IPS DF 19.7 (cell line): ENCODE measurements at regions not wholly inside any gene's neighbourhood (a gene's known extent, or its start where the extent isn't known, plus 50 kb on each side); places are given as distances from the start of the nearest gene placed in this dataset.
"Not testable (repeated sequence)": the region's sequence is repeated elsewhere in the genome, so short reads cannot be mapped to it uniquely, and the experiment has no call there.

Experiments used
- DNase-seq: peaks from one replicate; pipeline ENCODE4 v3.0.0-alpha.2; 2013; ENCODE audit warnings: low read depth, low spot score

DNA sequence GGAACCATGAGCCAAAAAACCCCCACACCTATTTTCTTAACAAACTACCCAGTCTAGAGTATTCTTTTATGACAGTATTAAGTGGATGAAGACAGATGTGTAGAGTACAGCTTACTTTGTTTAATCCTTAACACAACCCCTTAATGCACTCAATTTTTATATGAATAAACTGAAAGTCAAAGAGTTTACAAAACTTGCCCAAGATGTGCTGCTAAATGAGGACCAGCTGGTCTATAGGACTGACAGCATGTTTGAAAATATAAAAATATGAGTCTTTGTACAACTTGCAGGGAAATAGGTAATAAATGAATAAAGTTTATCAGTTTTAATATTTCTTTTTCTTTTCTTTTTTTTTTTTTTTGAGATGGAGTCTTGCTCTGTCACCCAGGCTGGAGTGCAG is 102.3 kb downstream of the ZFY start:
- no peak for DNase-seq

DNA sequence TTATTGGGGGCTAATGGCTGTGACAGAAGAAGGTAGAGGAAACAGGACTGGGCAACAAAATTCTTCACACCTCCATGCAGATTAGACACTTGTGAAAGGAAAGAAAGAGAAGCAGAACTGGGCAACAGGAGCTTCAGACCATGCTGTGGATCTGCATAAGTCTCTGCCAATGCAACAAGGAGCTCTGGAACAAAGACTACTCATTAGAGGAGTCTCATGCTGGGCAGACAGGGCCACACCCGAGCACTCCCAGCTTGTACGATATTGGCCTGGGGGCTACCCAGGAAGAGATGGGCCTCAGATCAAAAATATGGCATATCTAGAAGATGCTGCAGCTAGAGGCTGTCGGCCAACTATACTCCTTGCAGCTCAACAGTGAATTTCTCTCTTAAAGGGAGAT is 105.2 kb downstream of the ZFY start:
- DNase-seq = no peak

DNA sequence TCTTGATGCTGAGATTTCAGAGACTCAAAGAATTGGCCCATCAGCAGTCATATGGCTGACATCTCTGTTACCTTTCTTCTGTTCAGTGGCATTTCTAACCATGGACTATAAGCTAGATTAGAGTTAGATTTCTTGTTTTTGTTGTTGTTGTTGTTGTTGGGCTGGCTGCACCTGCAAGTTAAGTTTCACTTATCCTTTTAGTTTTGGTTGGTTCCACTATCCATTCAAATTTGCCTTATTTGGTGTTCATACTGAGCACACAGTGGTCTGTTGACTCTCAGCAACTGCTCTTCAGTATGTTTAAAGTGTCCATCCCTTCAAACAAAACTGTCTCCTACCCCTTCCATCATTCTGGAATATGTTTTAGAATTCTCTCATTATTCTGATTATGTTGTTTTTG is 106.8 kb downstream of the ZFY start:
- no peak for DNase-seq

DNA sequence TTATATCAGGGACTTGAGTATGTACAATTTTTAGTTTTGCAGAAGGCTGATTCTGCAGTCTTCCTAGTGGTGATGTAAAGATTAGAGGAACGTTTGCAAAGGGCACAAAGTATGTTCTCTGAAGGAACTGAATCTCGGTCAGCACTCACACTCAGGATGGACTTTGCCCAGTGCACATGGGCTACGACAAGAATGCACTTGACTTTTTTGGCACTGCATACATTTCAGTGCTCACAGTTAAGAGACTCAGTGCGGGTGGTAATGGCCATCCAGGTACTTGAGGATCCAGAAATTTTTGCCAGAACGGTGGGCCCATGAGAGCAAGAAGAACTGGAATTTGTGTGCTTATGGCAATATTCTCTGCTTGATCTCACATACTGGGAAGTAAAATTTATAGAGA is 107.7 kb downstream of the ZFY start:
- no peak for DNase-seq

DNA sequence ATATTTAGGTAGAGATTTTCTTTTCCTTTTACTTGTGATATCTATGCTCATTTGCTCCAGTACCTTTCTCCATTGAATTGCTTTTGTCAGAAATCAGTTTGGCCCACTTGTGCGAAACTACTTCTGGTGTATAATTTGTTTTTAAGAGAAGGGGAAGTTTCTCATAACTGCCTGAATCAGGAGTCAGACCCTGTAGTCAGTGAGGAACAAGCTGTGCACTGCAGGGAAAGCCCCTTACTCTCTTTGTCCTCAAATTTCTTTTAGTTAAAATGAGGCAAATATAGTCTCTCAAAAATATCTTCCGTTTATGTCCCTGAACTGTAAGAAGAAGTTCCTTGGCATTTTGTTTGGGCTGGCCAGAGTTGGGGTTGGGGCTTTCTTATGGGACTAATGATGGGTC is 109.9 kb downstream of the ZFY start:
- DNase-seq = no peak

DNA sequence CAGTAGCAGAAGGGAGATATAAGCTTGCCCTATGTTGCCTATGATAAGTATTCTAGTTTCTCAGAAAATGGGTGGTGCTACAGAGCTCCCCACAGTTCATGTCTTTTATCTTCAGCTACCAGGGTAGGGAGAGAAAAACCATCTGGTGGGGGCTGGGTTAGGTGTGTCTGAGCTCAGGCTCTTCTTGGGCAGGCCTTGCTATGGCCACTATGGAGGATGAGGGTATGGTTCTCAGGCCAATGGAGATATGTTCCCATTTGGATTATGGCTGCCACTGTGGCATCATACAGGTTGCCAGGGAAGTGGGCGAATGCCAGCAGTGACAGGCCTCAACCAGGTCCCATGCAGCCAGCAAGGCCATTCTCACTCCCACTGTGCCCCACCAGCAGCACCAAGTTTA is 120.3 kb downstream of the ZFY start:
- not testable (repeated sequence) for DNase-seq

DNA sequence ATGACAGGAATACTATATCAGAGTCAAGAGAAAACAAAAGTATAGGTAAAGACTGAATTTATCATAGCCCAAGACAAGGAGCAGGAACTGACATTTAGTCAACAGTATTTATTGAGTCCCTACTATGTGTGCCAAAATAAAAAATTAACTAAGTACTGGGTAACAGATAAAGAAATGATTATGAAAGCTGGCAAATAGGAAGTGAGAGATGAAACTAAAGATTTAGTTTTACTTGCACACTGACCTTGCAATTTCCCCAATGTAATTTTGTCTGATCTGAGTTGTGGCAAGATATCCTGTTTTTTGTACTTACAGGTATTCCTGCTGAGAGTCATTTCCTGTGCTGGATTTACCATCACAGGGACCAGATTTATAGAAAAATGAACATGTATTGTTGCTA is 123.2 kb downstream of the ZFY start:
- DNase-seq = not testable (repeated sequence)

DNA sequence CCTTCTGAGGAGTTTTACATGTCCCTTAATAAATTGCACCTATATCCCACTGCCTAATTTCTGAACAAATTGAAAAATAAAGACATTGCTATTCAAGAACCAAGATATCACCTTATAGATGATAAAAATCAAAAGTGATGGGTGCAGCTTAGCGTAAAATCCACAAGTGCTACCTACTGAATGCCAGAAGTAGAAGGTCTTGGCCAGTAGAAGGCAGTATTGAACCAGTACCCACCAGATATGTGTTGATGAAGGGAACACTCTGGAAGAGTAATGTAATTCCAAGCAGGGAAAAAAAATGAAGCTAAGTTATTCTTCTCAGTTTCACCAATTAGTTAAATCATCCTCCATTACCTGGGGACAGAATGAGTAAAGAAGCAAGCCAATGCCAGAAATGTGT is 125.5 kb downstream of the ZFY start:
- DNase-seq = not testable (repeated sequence)

DNA sequence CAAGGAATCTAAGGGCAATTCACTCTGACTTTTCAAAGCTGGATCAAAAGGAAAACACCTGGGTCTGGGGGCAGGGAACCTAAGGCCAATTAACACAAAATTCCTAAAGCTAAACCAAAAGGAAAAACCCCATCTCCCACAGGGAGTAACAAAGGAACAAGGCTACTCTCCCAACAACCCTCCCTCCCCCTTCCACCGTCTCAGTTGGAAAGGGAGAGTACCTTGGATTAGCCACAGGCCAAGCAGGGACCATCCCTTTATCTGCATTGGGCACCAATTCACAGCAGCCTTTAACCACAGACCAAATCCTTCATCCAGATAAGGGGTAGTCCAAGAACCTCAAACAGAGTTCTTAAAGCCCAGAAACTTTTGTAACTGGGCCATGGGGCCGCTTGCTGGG is 153.0 kb downstream of the ZFY start:
- peak; percentile 54 for DNase-seq

DNA sequence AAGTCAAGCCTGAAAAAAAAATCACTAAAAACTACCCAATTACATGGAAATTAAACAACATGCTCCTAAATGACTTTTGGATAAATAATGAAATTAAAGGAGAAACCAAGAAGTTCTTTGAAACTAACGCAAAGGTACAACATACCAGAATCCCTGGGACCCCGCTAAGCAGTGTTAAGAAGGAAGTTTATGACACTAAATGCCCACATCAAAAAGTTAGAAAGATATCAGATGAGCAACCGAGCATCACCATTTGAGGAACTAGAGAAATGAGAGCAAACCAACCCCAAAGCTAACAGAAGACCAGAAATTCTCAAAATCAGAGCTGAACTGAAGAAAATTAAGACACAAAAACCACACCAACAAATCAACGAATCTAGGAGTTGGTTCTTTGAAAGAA is 173.5 kb downstream of the ZFY start:
- DNase-seq = not testable (repeated sequence)

DNA sequence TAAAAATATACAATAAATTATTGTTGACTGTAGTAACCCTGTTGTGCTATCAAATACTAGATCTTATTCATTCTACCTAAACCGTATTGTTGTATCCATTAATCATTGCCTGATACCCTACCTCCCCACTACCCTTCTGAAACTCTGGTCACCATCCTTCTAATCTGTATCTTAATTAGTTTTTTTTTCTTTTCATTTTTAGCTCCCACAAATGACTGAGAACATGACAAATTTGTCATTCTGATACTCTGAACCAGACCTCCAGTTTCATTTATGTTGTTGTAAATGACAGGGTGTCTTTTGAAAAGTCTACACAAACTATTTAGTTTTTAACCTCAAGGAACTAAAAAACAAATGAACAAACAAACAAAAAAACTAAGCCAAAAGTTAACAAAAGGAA is 185.1 kb downstream of the ZFY start:
- DNase-seq = not testable (repeated sequence)

DNA sequence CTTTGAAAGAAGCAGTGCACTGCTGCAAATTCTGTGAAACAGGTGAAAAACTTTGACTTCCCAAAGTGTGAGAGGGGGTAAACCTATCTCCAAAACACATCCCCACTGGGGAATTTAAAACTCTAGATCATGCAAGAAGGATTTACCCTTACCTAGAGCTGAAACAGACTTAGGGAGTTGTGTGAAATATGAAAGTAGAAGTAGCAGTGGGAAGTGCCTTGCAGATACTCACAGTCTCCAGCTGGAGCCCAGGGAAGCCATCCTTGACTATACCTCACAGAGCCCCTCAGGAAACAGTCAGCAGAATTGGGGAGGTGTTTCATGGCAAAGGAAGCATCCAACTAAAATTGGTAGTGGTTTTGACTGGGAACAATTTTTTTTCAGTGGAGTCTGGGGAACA is 185.5 kb downstream of the ZFY start:
- not testable (repeated sequence) for DNase-seq

DNA sequence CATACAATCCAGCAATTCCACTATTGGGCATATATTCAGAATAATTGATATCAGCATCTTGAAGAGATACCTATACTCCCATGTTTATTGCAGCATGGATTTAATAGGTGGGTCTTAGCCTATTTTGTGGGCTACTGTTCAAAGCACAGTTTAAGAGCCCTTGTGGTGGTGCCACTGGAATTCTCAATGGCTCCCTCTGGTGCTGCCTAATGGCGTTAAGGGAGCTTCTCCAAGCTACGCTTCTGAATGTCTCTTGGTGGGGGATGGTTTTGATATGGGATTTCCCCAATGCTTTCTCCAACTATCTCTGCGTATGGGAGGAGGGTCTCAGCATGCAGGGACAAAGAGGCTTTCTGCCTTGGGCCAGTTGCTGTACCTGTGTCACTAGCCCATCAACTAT is 188.3 kb downstream of the ZFY start:
- not testable (repeated sequence) for DNase-seq

DNA sequence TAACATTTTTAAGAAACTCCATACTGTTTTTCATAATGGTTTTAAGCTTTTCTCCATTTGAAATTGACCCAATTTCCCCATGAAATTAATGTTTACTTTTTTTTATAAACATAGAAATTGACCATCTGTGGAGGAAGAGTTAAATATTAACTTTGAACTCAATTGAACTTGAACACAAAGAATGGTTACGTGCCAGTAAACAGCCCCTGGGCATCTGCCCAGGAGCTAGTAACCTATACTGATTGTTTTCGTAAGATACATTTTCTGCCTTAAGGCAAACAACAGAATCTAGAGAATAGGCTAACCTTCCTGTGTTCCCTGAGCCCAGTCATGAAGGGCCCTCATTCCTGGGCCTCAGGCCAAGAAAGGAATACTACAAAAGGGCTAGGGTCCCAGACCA is 235.9 kb downstream of the ZFY start:
- DNase-seq = not testable (repeated sequence)

DNA sequence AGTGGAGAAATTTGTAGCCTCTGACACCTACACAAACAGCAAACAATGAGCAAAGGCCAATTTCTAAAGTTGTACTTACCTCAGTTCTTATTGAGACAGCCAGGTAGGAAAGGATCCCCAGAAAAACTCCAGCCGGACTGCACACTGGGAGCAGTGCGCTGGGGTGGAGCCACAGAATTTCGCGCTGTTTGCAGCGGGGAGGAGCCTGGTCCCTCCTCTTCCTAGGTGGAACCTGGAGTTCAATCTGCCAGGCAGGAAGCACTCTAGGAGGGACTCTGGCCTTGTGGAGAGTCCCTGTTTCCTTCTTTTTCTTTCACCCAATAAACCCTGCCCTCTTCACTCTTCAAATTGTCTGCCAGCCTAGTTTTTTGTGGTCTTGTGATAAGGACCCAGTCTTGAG is 259.9 kb downstream of the ZFY start:
- DNase-seq = not testable (repeated sequence)

DNA sequence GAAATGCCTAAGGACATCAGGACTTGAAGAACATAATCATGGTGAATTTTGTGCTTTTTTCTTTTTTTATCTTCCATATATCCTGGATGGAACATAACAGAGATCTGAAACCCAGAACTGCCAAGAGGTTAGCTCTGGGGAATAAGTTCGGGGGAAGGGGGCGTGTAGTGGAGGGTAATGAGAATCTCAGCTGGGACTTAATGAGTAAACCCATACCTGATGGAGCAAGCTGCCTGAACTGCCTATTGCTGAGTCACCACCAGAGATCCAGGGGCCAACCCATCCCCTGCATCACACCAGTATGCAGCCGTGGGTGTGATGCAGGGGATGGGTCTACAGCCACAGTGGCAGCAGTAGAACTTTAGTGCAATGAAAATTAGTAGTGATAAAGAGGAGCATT is 267.1 kb downstream of the ZFY start:
- DNase-seq = not testable (repeated sequence)

DNA sequence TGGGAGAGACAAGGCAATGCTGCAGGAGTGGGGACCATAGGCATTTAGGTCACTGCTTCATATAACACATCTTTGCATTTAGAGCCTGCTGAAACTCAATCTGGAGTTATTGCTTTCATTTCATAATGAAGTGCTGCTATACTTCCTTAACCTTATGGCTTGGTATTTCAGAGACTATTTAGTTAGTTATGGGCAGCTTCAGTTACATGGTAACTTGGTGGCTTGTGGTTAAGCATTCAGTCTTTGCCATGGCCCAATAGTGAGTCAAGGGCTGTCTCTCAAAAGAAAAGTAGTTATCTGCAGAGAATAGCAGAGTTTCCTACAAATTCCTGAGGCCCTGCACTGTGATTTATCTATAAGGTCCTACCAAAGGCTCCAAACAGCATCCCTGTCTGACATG is 271.6 kb downstream of the ZFY start:
- not testable (repeated sequence) for DNase-seq

DNA sequence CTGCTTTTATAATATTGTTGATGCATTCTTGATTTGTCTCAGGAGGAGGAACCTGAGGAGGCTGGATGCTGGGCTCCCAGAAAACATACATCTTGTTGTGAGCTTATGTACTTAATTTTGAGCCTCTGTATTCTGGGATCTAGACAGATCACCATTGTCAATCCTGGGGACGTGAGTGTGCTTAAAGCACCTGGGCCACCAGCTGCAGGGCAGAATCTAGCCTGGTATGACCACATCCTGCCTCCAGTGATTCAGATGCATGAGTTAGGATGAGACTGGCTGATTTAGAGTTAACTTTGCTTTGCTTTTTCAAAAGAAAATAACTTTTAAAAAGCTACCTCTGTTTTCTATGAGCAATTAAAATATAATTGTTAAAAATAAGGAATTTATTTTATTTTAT is 278.0 kb downstream of the ZFY start:
- DNase-seq = not testable (repeated sequence)

DNA sequence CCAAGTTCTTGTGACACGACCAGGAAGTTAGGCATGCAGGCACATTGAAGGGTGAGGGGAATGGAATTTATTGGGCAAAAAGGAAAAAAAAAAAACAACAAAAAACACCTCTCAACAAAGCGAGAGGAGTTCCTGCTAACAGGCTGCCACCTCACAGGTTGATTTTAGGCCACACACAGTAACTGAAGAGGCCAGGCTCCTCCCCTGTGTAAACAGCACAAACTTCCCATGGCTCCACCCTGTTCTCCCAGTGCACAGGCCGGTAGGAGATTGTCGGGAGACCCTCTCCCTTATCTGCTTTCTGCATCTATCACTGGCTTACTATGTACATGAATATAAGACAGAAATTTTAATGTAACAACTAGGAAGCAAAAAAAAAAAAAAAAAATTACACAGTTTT is 283.0 kb downstream of the ZFY start:
- DNase-seq = not testable (repeated sequence)

DNA sequence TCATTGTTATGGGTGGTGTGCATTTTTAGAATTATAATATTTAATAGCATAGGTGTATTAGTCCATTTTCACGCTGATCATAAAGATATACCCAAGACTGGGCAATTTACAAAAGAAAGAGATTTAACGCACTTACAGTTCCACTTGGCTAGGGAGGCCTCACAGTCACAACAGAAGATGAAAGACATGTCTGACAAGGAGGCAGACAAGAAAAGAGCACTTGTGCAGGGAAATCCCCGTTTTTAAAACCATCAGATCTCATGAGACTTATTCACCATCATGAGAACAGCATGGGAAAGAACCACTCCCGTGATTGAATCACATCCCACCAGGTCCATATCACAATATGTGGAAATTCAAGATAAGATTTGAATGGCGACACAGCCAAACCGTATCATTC is 283.4 kb downstream of the ZFY start:
- not testable (repeated sequence) for DNase-seq

DNA sequence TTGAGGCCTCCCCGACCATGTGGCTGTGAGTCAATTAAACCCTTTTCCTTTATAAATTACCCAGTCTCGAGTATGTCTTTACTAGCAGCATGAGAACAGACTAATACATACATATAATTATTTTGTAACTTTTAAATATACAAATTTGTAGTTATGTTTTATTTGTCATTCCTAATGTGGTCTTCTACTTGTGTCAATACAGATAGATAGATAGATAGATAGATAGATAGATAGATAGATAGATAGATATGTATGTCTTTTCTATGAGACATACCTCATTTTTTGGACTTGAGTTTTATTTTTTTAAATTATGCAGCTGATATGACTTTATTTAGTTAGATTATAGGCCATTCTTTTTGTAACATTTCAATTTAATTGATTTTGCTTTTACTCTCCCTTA is 316.0 kb upstream of the TGIF2LY start:
- not testable (repeated sequence) for DNase-seq

DNA sequence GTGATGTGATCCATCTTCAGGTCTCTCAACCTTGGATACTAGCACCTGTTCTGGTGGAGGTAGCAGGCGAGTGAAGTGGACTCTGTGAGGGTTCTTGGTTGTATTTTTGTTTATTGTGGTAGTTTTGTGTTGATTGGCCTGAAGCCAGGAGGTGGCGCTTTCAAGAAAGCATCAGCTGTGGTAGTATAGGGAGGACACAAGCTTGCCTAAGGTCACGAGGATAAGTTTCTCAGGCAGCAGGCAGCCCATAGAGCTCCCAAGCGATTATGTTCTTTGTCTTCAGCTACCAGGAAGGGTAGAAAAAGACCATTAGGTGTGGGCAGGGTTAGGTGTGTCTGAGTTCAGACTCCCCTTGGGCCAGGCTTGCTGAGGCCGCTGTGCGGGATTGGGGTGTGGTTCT is 290.8 kb upstream of the TGIF2LY start:
- not testable (repeated sequence) for DNase-seq

DNA sequence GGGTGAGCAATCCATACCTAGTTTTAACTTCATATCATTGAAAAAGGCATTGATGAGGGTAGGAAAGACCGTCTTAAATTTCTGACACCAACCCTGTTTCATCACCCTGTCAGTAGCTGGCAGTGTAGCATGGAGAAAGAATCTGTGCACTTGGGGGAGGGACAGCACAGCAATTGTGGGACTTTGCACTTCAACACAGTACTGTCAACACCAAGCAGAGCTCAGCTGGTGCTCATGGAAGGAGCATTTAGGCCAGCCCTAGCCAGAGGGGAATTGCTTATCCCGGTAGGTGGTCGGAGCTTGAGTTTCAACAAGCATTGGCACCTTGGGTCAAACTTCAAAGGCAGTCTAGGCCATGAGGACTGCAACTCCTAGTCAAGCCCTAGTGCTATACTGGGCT is 281.6 kb upstream of the TGIF2LY start:
- not testable (repeated sequence) for DNase-seq

DNA sequence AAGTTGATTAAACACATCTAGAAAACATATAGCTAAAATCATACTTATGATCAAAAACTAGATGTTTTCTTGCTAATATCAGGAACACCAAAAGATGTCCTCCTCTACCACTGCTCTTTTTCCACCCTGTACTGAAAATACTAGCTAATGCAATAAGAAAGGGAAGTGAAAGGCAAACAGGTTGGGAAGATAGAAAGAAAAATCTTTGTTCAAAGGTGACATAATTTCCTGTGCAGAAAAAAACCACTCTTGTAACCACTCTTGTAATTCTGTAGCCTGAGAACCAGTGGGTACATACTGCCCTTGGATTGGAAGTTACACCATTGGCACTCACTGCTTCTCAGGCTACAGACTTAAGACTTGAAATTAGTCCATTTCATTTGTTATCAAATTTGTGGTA is 258.9 kb upstream of the TGIF2LY start:
- not testable (repeated sequence) for DNase-seq

DNA sequence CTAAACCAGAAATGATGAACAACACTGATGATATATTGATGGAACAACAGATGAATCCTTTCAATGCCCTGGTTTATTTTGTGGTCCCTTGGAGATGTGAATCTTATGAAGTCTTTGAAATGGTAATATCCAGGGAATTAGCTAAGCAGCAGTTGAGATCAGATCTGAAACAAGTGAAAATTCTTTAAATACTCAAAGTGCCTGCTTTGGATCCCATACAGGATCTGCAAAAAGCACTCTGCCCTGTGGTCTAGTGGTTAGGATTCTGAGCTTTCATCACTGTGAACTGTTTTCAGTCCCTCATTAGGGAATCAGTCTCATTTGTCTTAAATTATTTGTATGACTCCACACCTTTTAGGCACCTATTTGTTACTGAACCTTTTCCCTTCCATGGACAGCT is 211.3 kb upstream of the TGIF2LY start:
- not testable (repeated sequence) for DNase-seq
